Stomach smooth muscle (tissue), 2 donors: ENCODE measurements at regions not wholly inside any gene's neighbourhood (a gene's known extent, or its start where the extent isn't known, plus 50 kb on each side); places are given as distances from the start of the nearest gene placed in this dataset.
A peak's percentile ranks its signal among the peaks of the same experiment; 100 is the strongest.

Experiments
- H3K27ac ChIP-seq: one replicate; pipeline ENCODE4 v1.7.0; 2013; ENCODE audit warnings: mild to moderate bottlenecking, low read length, inconsistent platforms
- H3K27me3 ChIP-seq, 2 donors: one replicate each; pipeline ENCODE4 v1.7.0; 2013; ENCODE audit warnings: low read length in 2 of 2; ENCODE audit not compliant: insufficient read depth in 2 of 2, control insufficient read depth in 1 of 2
- H3K36me3 ChIP-seq, 2 donors: one replicate each; pipeline ENCODE4 v1.7.0; 2013; ENCODE audit warnings: low read length in 2 of 2; ENCODE audit not compliant: control insufficient read depth in 2 of 2, insufficient read depth in 2 of 2
- H3K4me1 ChIP-seq: one replicate; pipeline ENCODE4 v1.7.0; 2013; ENCODE audit warnings: low read length; ENCODE audit not compliant: control insufficient read depth, insufficient read depth
- H3K4me3 ChIP-seq, 2 donors: one replicate each; pipeline ENCODE4 v1.7.0; 2013; ENCODE audit warnings: low read length in 2 of 2
- H3K9ac ChIP-seq, 2 donors: one replicate each; pipeline ENCODE4 v1.7.0; 2013; ENCODE audit warnings: low read length in 2 of 2, mild to moderate bottlenecking in 1 of 2
- H3K9me3 ChIP-seq, 2 donors: one replicate each; pipeline ENCODE4 v1.7.0; 2013; ENCODE audit warnings: low read length in 2 of 2; ENCODE audit not compliant: control insufficient read depth in 2 of 2
- donor health status: healthy.
- donor health status: Pancreatic carcinoma.

DNA sequence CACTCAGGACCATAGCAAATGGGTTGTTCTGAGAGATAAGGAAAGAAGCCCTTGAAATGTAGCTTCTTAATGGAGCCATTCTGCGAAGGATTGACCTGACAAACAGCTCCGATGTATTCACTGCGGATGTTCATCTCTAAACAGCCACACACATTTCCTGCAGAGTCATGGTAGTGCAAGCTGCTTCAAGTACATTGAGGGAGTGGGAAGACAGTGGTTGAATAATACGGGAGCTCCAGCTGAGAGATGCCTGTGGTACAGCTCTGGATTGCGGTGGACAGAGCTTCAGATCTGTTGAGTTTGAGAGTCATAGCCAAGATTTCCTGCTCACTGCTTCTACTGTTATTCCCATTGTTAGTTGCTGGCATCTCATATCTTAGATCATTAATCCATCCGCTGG, 86.6 kb downstream of the ZBTB18 start:
- no peak overlapping the region for H3K4me3 ChIP-seq
- H3K27ac ChIP-seq = no peak overlapping the region
- no peaks in the 10 kb centered on the region for H3K27me3 ChIP-seq
- H3K4me1 ChIP-seq = no peaks in the 10 kb centered on the region
- H3K36me3 ChIP-seq = no peaks in the 10 kb centered on the region
- no peaks in the 10 kb centered on the region for H3K9me3 ChIP-seq
- no peak overlapping the region for H3K9ac ChIP-seq

DNA sequence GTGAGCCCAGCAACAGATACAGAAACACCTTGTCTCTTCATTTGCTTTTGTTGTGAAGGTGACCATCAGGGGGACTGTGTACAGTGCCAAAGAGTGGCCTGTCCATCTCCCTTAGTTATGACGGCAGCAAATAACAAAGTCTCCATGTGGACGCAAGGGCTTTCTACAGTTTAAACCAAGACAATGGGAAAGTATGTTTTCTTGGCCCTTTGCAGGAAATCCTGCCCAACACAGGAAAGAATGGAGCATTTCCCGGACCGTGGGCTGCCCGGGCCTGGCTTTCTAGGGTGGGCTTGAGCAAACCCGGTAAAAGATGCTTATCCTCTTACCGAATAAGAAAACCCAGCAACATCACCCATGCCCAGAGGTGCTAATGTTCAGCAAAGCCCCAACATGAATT, 87.3 kb downstream of the ZBTB18 start:
- H3K36me3 ChIP-seq = no peaks in the 10 kb centered on the region
- no peaks in the 10 kb centered on the region for H3K9me3 ChIP-seq
- H3K27ac ChIP-seq = no peak overlapping the region
- no peak overlapping the region for H3K9ac ChIP-seq
- H3K27me3 ChIP-seq = no peaks in the 10 kb centered on the region
- no peaks in the 10 kb centered on the region for H3K4me1 ChIP-seq
- H3K4me3 ChIP-seq = no peak overlapping the region

DNA sequence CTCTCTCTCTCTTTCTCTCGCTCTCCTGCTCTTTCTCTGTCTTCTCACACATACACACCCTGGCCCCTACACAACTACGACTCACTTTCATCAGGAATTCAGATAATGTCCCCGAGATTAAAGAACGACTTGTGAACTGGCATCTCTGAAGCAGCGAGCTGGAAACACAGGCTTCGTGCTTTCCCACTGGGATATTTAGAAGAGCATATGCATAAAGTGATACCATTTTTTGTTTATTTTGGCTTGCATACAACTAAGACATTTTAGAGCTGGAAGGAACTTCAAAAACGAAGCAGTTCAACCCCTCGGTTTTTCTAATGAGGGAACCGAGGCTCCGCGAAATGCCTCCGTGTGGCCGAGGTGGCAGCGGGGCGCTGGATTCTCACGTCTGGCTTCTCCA, 88.6 kb downstream of the ZBTB18 start:
- Histone ChIP-seq H3K9me3 (no peaks in the 10 kb centered on the region), H3K27me3 (no peaks in the 10 kb centered on the region), H3K36me3 (no peaks in the 10 kb centered on the region), H3K4me1 (no peaks in the 10 kb centered on the region), H3K4me3 (no peak overlapping the region), H3K9ac (no peak overlapping the region), H3K27ac (no peak overlapping the region)

GRCh38 chr1:244140420-244140819, 89.3 kb downstream of the ZBTB18 start:
- Histone ChIP-seq H3K36me3 (no peaks in the 10 kb centered on the region), H3K27ac (no peak overlapping the region), H3K4me3 (no peak overlapping the region), H3K27me3 (peaks cover 0 to 2% of the 10 kb centered on the region in 2 donors), H3K4me1 (no peaks in the 10 kb centered on the region), H3K9ac (no peak overlapping the region), H3K9me3 (no peaks in the 10 kb centered on the region)

GRCh38 chr1:244144053-244144452, 93.0 kb downstream of the ZBTB18 start:
- Histone ChIP-seq H3K9me3 (no peaks in the 10 kb centered on the region), H3K36me3 (no peaks in the 10 kb centered on the region), H3K27ac (no peak overlapping the region), H3K9ac (no peak overlapping the region), H3K4me1 (no peaks in the 10 kb centered on the region), H3K4me3 (no peak overlapping the region), H3K27me3 (peaks cover 0 to 2% of the 10 kb centered on the region in 2 donors)

DNA sequence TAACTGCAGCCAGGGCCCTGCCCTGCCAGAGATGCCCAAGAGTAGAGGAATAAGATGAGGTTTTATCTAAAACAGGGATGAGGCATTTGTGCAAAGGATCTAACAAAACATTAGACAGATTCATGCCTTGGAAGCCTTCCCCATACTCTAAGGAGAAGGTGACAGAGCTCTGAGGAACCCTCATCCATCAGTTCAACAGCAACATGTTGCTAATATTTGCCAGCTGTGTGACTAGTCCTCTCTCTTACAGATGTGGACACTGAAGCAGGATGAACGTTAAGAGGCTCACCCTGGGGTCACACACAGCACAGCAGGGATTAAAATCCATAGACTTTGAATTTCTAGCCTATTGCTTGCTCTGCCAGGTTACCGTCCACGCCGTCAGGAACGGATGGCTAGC, 99.0 kb downstream of the ZBTB18 start:
- peaks cover 15% of the 10 kb centered on the region for H3K4me1 ChIP-seq
- H3K9me3 ChIP-seq = no peaks in the 10 kb centered on the region
- no peaks in the 10 kb centered on the region for H3K36me3 ChIP-seq
- peaks cover 0 to 2% of the 10 kb centered on the region in 2 donors for H3K27me3 ChIP-seq
- peak overlapping the region; percentile 11 for H3K27ac ChIP-seq
- peak overlapping the region in 1 of 2 donors; percentile 15 for H3K4me3 ChIP-seq
- peak overlapping the region in 1 of 2 donors; percentile 21 for H3K9ac ChIP-seq

DNA sequence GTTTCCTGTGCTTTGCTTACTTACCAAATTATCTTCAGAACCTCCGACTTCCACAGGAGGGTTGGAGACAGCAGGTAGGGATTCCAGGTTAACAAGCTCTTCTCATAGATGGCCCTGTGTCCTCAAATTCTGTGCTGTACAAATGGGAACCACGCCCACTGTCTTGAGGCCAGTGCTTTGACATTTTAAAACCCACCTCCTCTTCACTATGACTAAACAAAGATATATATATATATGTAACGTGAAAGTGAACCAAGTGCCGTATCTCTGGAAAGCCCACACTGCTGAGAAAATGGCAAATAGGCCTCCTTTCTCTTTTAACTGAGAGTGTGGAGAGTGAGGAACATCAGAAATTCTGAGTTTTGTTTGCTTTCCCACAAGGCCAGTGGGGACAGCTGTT, 99.6 kb downstream of the ZBTB18 start:
- H3K27ac ChIP-seq = peak overlapping the region; percentile 6
- H3K9ac ChIP-seq = peak overlapping the region in 1 of 2 donors; percentile 21
- peak overlapping the region in 1 of 2 donors; percentile 15 for H3K4me3 ChIP-seq
- H3K36me3 ChIP-seq = no peaks in the 10 kb centered on the region
- no peaks in the 10 kb centered on the region for H3K9me3 ChIP-seq
- peaks cover 20% of the 10 kb centered on the region for H3K4me1 ChIP-seq
- H3K27me3 ChIP-seq = no peaks in the 10 kb centered on the region

GRCh38 chr1:244151537-244151936, 100.5 kb downstream of the ZBTB18 start:
- Histone ChIP-seq H3K4me3 (no peak overlapping the region), H3K4me1 (peaks cover 20% of the 10 kb centered on the region), H3K9me3 (no peaks in the 10 kb centered on the region), H3K27ac (no peak overlapping the region), H3K9ac (no peak overlapping the region), H3K36me3 (no peaks in the 10 kb centered on the region), H3K27me3 (no peaks in the 10 kb centered on the region)

DNA sequence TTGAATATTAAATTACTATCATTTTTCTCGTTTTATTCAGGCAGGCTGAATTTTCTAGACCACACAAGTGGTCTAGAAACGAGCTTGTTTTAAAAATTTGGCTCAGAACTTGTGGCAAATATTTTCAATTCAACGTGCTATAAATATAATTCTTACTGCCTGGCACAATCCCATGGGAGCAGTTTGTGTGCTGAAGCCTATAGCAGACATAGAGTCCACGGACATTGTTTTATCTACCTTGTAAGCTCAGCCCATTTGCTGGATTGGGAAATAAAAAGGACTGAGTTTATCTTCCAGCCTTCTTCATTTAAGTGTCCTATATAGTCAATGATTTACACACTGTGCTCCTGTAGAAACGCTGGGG, 103.4 kb downstream of the ZBTB18 start:
- H3K4me3 ChIP-seq = no peak overlapping the region
- H3K27me3 ChIP-seq = no peaks in the 10 kb centered on the region
- H3K9me3 ChIP-seq = no peaks in the 10 kb centered on the region
- H3K27ac ChIP-seq = peak overlapping the region; percentile 70
- no peaks in the 10 kb centered on the region for H3K36me3 ChIP-seq
- peaks cover 20% of the 10 kb centered on the region for H3K4me1 ChIP-seq
- no peak overlapping the region for H3K9ac ChIP-seq

DNA sequence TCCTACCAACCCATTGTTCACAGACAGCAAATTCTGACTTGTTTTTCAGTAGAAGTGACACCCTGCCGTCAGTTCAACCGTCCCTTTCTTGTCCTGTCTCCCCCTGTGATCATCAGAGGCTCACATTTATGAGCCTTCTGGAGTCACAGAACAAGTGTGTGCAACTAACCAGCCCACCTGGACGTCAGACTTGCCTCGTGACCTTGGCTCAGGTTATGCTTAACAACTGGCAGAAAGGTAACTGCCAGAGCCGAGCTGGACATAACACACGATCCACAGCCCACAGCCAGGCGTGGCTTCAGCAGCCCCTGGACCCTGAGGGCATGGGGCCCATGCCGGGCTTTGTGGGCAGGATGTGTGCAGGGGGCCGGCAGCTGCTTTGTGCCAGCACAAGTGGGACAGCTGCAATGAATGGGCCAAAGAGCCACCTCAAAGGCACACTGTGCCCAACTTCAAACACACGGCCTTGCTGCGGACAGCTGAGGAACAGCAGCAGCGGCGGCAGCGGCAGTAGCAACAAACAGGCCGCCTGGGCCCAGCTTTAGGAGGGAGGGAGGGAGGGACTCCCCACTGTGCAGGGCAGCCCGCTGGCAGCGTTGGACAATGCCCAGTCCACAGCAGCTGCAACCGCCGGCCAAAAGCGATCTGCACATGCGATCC, 103.9 kb downstream of the ZBTB18 start:
- peak overlapping the region in 1 of 2 donors; percentile 54 for H3K4me3 ChIP-seq
- H3K27me3 ChIP-seq = no peaks in the 10 kb centered on the region
- H3K4me1 ChIP-seq = peaks cover 19% of the 10 kb centered on the region
- H3K27ac ChIP-seq = peak overlapping the region; percentile 70
- no peaks in the 10 kb centered on the region for H3K36me3 ChIP-seq
- peak overlapping the region in 1 of 2 donors; percentile 42 for H3K9ac ChIP-seq
- no peaks in the 10 kb centered on the region for H3K9me3 ChIP-seq

- peak overlapping the region in 1 of 2 donors; percentile 21 for H3K9ac ChIP-seq
- H3K4me3 ChIP-seq = peak overlapping the region in 1 of 2 donors; percentile 54
- H3K27me3 ChIP-seq = no peaks in the 10 kb centered on the region
- peak overlapping the region; percentile 70 for H3K27ac ChIP-seq
- H3K36me3 ChIP-seq = no peaks in the 10 kb centered on the region
- no peaks in the 10 kb centered on the region for H3K9me3 ChIP-seq
- H3K4me1 ChIP-seq = peaks cover 15% of the 10 kb centered on the region
These were observed 104.6 kb downstream of the ZBTB18 start for GRCh38 chr1:244155661-244156060.
